Loucy (cell line): ENCODE measurements at regions not wholly inside any gene's neighbourhood (a gene's known extent, or its start where the extent isn't known, plus 50 kb on each side); places are given as distances from the start of the nearest gene placed in this dataset.
A peak's percentile ranks its signal among the peaks of the same experiment; 100 is the strongest.

Source experiments
- H2AFZ ChIP-seq: fragments of 200-600 bp; sonication (generic); 2 replicates; pipeline ENCODE4 v1.6.0; 2016; ENCODE audit warnings: antibody characterized with exemption, mild to moderate bottlenecking, low read length, moderate library complexity
- H3F3A ChIP-seq: fragments of 200-600 bp; 2 replicates; pipeline ENCODE4 v1.6.0; 2016; ENCODE audit warnings: antibody characterized with exemption, low read depth, mild to moderate bottlenecking
- H3K27me3 ChIP-seq: fragments of 200-600 bp; sonication (generic); 2 replicates; pipeline ENCODE4 v1.6.1; 2014; ENCODE audit warnings: low read length, mild to moderate bottlenecking; ENCODE audit not compliant: insufficient read depth, poor library complexity, severe bottlenecking
- H3K36me3 ChIP-seq: fragments of 200-600 bp; sonication (generic); 2 replicates; pipeline ENCODE4 v1.6.1; 2016; ENCODE audit warnings: low read length; ENCODE audit not compliant: insufficient read depth
- H3K4me1 ChIP-seq: fragments of 200-600 bp; sonication (generic); 2 replicates; pipeline ENCODE4 v1.5.1; 2014; ENCODE audit warnings: low read length, mild to moderate bottlenecking; ENCODE audit not compliant: insufficient read depth, poor library complexity, severe bottlenecking
- H3K4me2 ChIP-seq: fragments of 200-600 bp; sonication (generic); 2 replicates; pipeline ENCODE4 v1.6.0; 2014; ENCODE audit warnings: antibody characterized with exemption, low read length, low read depth, mild to moderate bottlenecking; ENCODE audit not compliant: poor library complexity, severe bottlenecking
- H3K4me3 ChIP-seq: fragments of 200-600 bp; sonication (generic); 2 replicates; pipeline ENCODE4 v1.5.1; 2014; ENCODE audit warnings: low read length, mild to moderate bottlenecking, mixed read lengths; ENCODE audit not compliant: poor library complexity, severe bottlenecking
- H3K79me2 ChIP-seq: fragments of 200-600 bp; sonication (generic); 2 replicates; pipeline ENCODE4 v1.6.1; 2014; ENCODE audit warnings: low read length; ENCODE audit not compliant: insufficient read depth
- H3K9ac ChIP-seq: fragments of 200-600 bp; sonication (generic); 2 replicates; pipeline ENCODE4 v1.6.0; 2014; ENCODE audit warnings: mild to moderate bottlenecking, low read depth, low read length, moderate library complexity; ENCODE audit not compliant: poor library complexity, severe bottlenecking
- H3K9me2 ChIP-seq: fragments of 200-600 bp; sonication (generic); replicated peaks from 2 replicates; pipeline ENCODE4 v1.6.1; 2016; ENCODE audit warnings: low read depth, low read length, mixed read lengths
- H3K9me3 ChIP-seq: fragments of 200-600 bp; sonication (generic); 2 replicates; pipeline ENCODE4 v1.6.1; 2014; ENCODE audit warnings: mild to moderate bottlenecking, antibody characterized with exemption, low read length, low read depth; ENCODE audit not compliant: insufficient read depth
- H4K20me1 ChIP-seq: fragments of 200-600 bp; sonication (generic); 2 replicates; pipeline ENCODE4 v1.6.0; 2014; ENCODE audit warnings: antibody characterized with exemption, low read length, mild to moderate bottlenecking; ENCODE audit not compliant: insufficient read depth, poor library complexity, severe bottlenecking
- CTCF ChIP-seq: fragments of 200-600 bp; sonication (generic); conservative IDR thresholded peaks from 2 replicates; pipeline ENCODE4 v1.5.1; 2014; ENCODE audit warnings: mild to moderate bottlenecking, antibody characterized with exemption, low read length
- EZH2phosphoT487 ChIP-seq: fragments of 200-600 bp; IDR thresholded peaks from 2 replicates; pipeline ENCODE4 v1.6.1; 2018; ENCODE audit warnings: antibody characterized with exemption, mild to moderate bottlenecking, moderate library complexity, borderline replicate concordance

- peaks cover 62% of the 10 kb centered on the region for H3K4me1 ChIP-seq
- no peaks in the 10 kb centered on the region for H3K9me2 ChIP-seq
- TF ChIP-seq EZH2phosphoT487 (no peak), CTCF (no peak)
- H4K20me1 ChIP-seq = no peaks in the 10 kb centered on the region
- no peak overlapping the region for H3K9ac ChIP-seq
- H3K4me3 ChIP-seq = no peak overlapping the region
- no peaks in the 10 kb centered on the region for H3K9me3 ChIP-seq
- H3K79me2 ChIP-seq = peaks cover 74% of the 10 kb centered on the region
- no peaks in the 10 kb centered on the region for H3K36me3 ChIP-seq
- no peak overlapping the region for H2AFZ ChIP-seq
- H3K27me3 ChIP-seq = no peaks in the 10 kb centered on the region
- no peaks in the 10 kb centered on the region for H3F3A ChIP-seq
- H3K4me2 ChIP-seq = no peak overlapping the region
Observed at GRCh38 chr13:50261130-50261901, 246.1 kb downstream of the KCNRG start.

- H3K9me3 ChIP-seq = no peaks in the 10 kb centered on the region
Observed at GRCh38 chr13:50267066-50267465, 251.8 kb downstream of the KCNRG start.

GRCh38 chr13:50267917-50268316, 252.7 kb downstream of the KCNRG start:
- Histone ChIP-seq H4K20me1 (no peaks in the 10 kb centered on the region), H3K9ac (peak overlapping the region; percentile 43), H3K27me3 (no peaks in the 10 kb centered on the region), H3K79me2 (peaks cover 81% of the 10 kb centered on the region), H3K4me3 (peak overlapping the region; percentile 42), H3F3A (no peaks in the 10 kb centered on the region), H3K4me1 (peaks cover 47% of the 10 kb centered on the region), H3K9me2 (no peaks in the 10 kb centered on the region), H3K36me3 (peaks cover 3% of the 10 kb centered on the region; the same call in 1 of the 2 replicates), H3K9me3 (no peaks in the 10 kb centered on the region), H3K4me2 (peak overlapping the region; percentile 74), H2AFZ (no peak overlapping the region)
- TF ChIP-seq EZH2phosphoT487 (no peak), CTCF (no peak)

More at GRCh38 chr13:50267066-50267465, 251.8 kb downstream of the KCNRG start:
- Histone ChIP-seq H3K27me3 (no peaks in the 10 kb centered on the region), H3K4me2 (peak overlapping the region; percentile 74), H3K36me3 (peaks cover 3% of the 10 kb centered on the region; the same call in 1 of the 2 replicates), H3F3A (no peaks in the 10 kb centered on the region), H3K9ac (peak overlapping the region; percentile 43), H4K20me1 (no peaks in the 10 kb centered on the region), H2AFZ (no peak overlapping the region), H3K4me3 (peak overlapping the region; percentile 42), H3K4me1 (peaks cover 47% of the 10 kb centered on the region), H3K79me2 (peaks cover 80% of the 10 kb centered on the region), H3K9me2 (no peaks in the 10 kb centered on the region)
- no peak for TF ChIP-seq CTCF
- no peak for TF ChIP-seq EZH2phosphoT487
